Peyer's patch (tissue), 4 donors: ENCODE measurements at regions not wholly inside any gene's neighbourhood (a gene's known extent, or its start where the extent isn't known, plus 50 kb on each side); places are given as distances from the start of the nearest gene placed in this dataset.
"Not testable (repeated sequence)": the region's sequence is repeated elsewhere in the genome, so short reads cannot be mapped to it uniquely, and the experiment has no call there.

Source experiments
- DNase-seq, 3 donors: peaks; one replicate each; pipeline ENCODE4 v3.0.0-alpha.2; 2017 to 2019
- H3K27ac ChIP-seq, 4 donors: fragments of 200-600 bp; sonication (generic); one replicate each; pipeline ENCODE4 v1.5.1; 2016 to 2019
- H3K27me3 ChIP-seq, 2 donors: fragments of 200-600 bp; sonication (generic); one replicate each; pipeline ENCODE4 v1.5.1; 2019
- H3K36me3 ChIP-seq, 3 donors: fragments of 200-600 bp; sonication (generic); one replicate each; pipeline ENCODE4 v1.5.1; 2016 to 2019
- H3K4me1 ChIP-seq, 4 donors: fragments of 200-600 bp; sonication (generic); one replicate each; pipeline ENCODE4 v1.5.1; 2016 to 2019
- H3K4me3 ChIP-seq, 4 donors: fragments of 200-600 bp; sonication (generic); 1 replicate in 3 of 4; 2 replicates in 1 of 4; pipeline ENCODE4 v1.5.1; 2016 to 2019; ENCODE audit warnings: mild to moderate bottlenecking in 1 of 4
- H3K9me3 ChIP-seq, 4 donors: fragments of 200-600 bp; sonication (generic); one replicate each; pipeline ENCODE4 v1.5.1; 2016 to 2019; ENCODE audit warnings: mild to moderate bottlenecking in 1 of 4
- CTCF ChIP-seq, 6 experiments: fragments of 450-650 bp in 4 of 6; fragments of 200-600 bp in 2 of 6; sonication (generic) in 1 of 6; IDR thresholded peaks; one replicate each; pipeline ENCODE4 v1.5.1; 2017 to 2019; ENCODE audit warnings: antibody characterized with exemption in 6 of 6, mild to moderate bottlenecking in 3 of 6, moderate library complexity in 1 of 6
- POLR2A ChIP-seq, 2 donors: fragments of 450-650 bp; IDR thresholded peaks; one replicate each; pipeline ENCODE4 v1.5.1; 2017; ENCODE audit warnings: antibody characterized with exemption in 2 of 2, mild to moderate bottlenecking in 2 of 2, moderate library complexity in 2 of 2

- no peak overlapping the region for H3K27ac ChIP-seq
- TF ChIP-seq CTCF (IDR thresholded peaks at IDR 0.05) (no peak), POLR2A (IDR thresholded peaks at IDR 0.05) (no peak)
- no peak overlapping the region for H3K4me3 ChIP-seq
- no peak for DNase-seq
- H3K4me1 ChIP-seq, result no peaks in the 10 kb centered on the region
- H3K36me3 ChIP-seq, result no peaks in the 10 kb centered on the region
- no peaks in the 10 kb centered on the region for H3K27me3 ChIP-seq
- H3K9me3 ChIP-seq, result peaks cover 0 to 4% (median 0%) of the 10 kb centered on the region in 4 donors
Measured at GRCh38 chr4:137421796-137422195, 110.5 kb downstream of the PCDH18 start.

- peaks cover 0 to 4% (median 0%) of the 10 kb centered on the region in 4 donors for H3K9me3 ChIP-seq
- no peak for DNase-seq
- H3K27ac ChIP-seq, result no peak overlapping the region
- no peak overlapping the region for H3K4me3 ChIP-seq
- H3K4me1 ChIP-seq, result no peaks in the 10 kb centered on the region
- H3K36me3 ChIP-seq, result no peaks in the 10 kb centered on the region
- no peak for TF ChIP-seq POLR2A (IDR thresholded peaks at IDR 0.05)
- TF ChIP-seq CTCF (IDR thresholded peaks at IDR 0.05), result no peak
- H3K27me3 ChIP-seq, result no peaks in the 10 kb centered on the region
Measured at GRCh38 chr4:137420901-137421396, 111.3 kb downstream of the PCDH18 start.

DNA sequence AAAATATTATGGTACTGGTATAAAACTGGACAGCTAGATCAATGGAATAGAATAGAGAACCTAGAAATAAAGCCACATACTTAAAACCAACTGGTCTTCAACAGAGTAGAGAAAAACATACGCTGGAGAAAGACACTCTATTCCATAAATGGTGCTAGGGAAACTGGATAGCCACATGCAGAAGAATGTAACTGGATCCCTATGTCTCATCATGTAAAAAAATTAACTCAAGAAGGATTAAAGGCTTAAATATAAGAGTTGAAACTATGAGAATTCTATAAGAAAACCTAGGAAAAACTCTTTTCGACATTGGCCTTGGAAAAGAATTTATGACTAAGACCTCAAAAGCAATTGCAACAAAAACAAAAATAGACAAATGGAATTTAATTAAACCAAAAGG, 114.6 kb downstream of the PCDH18 start:
- Histone ChIP-seq H3K27me3 (no peaks in the 10 kb centered on the region), H3K9me3 (peaks cover 0 to 4% (median 0%) of the 10 kb centered on the region in 4 donors), H3K4me3 (no peak overlapping the region), H3K4me1 (no peaks in the 10 kb centered on the region), H3K36me3 (no peaks in the 10 kb centered on the region), H3K27ac (no peak overlapping the region)
- DNase-seq, result no peak
- TF ChIP-seq POLR2A (IDR thresholded peaks at IDR 0.05) (no peak), CTCF (IDR thresholded peaks at IDR 0.05) (no peak)

GRCh38 chr4:137414802-137415201, 117.5 kb downstream of the PCDH18 start:
- H3K27ac ChIP-seq, result no peak overlapping the region
- no peaks in the 10 kb centered on the region for H3K36me3 ChIP-seq
- no peak for DNase-seq
- H3K9me3 ChIP-seq, result no peaks in the 10 kb centered on the region
- no peaks in the 10 kb centered on the region for H3K27me3 ChIP-seq
- H3K4me1 ChIP-seq, result no peaks in the 10 kb centered on the region
- TF ChIP-seq CTCF (IDR thresholded peaks at IDR 0.05), result no peak
- no peak for TF ChIP-seq POLR2A (IDR thresholded peaks at IDR 0.05)
- no peak overlapping the region for H3K4me3 ChIP-seq

GRCh38 chr4:137408527-137409177, 123.6 kb downstream of the PCDH18 start:
- no peak for DNase-seq
- no peak for TF ChIP-seq CTCF (IDR thresholded peaks at IDR 0.05)
- no peak for TF ChIP-seq POLR2A (IDR thresholded peaks at IDR 0.05)
- H3K4me1 ChIP-seq, result no peaks in the 10 kb centered on the region
- no peak overlapping the region for H3K4me3 ChIP-seq
- no peak overlapping the region for H3K27ac ChIP-seq
- no peaks in the 10 kb centered on the region for H3K36me3 ChIP-seq
- H3K9me3 ChIP-seq, result no peaks in the 10 kb centered on the region
- no peaks in the 10 kb centered on the region for H3K27me3 ChIP-seq

GRCh38 chr4:137405833-137406232, 126.5 kb downstream of the PCDH18 start:
- not testable (repeated sequence) for H3K27ac ChIP-seq, H3K27me3 ChIP-seq, DNase-seq, H3K4me1 ChIP-seq, H3K36me3 ChIP-seq, H3K4me3 ChIP-seq, H3K9me3 ChIP-seq
